ENCODE measurements at regions not wholly inside any gene's neighbourhood (a gene's known extent, or its start where the extent isn't known, plus 50 kb on each side); places are given as distances from the start of the nearest gene placed in this dataset.

DNA sequence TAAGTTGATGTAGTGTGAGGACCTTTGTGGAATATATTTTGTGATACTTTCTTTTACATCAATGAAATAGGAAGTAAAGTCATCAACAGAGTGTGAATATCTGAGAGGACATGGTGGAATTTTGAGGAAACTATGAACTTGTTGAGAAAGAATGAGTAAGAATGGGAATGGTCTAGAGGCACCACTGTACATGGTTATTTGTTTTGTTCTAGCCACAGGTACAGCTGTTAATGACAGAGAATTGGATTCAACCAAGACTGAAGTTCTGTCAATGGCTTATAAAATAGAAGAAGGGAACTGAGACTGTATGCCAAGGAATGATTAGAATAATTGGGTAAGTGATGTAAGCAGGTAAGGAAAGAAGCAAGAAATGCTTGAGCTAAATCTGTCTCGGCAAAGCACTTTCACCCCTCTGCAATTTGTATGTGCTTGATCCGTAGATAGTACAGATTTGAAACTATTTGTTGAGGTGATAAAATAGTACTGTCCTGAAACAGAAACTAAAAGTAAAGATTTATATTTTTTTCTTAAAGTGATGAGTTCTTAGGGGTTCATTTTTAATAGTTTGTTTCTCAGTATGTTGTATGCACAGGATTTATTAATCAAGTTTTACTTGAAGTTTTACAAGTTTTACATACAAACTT, 468.8 kb upstream of the SMC2 start:
- TF ChIP-seq TAF1 (IDR thresholded peaks at IDR 0.05; ENCODE audit: low read depth) (no peak), EP300 (IDR thresholded peaks at IDR 0.05; ENCODE audit: borderline replicate concordance) (no peak), RAD21 (IDR thresholded peaks at IDR 0.05; ENCODE audit: low read depth) (no peak), TEAD4 (IDR thresholded peaks at IDR 0.05) (no peak), CEBPB (IDR thresholded peaks at IDR 0.05) (no peak), TCF12 (IDR thresholded peaks at IDR 0.05; ENCODE audit: low read depth) (no peak), EGR1 (IDR thresholded peaks at IDR 0.05) (no peak), NFIC (IDR thresholded peaks at IDR 0.05) (no peak), YY1 (IDR thresholded peaks at IDR 0.05; ENCODE audit: low read depth) (no peak), FOXM1 (IDR thresholded peaks at IDR 0.05; ENCODE audit: borderline replicate concordance, low read depth) (no peak)
- TF ChIP-seq, protein P1, sequence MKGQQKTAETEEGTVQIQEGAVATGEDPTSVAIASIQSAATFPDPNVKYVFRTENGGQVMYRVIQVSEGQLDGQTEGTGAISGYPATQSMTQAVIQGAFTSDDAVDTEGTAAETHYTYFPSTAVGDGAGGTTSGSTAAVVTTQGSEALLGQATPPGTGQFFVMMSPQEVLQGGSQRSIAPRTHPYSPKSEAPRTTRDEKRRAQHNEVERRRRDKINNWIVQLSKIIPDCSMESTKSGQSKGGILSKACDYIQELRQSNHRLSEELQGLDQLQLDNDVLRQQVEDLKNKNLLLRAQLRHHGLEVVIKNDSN (IDR thresholded peaks at IDR 0.05) = no peak
- TF ChIP-seq, protein P2, sequence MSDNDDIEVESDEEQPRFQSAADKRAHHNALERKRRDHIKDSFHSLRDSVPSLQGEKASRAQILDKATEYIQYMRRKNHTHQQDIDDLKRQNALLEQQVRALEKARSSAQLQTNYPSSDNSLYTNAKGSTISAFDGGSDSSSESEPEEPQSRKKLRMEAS (IDR thresholded peaks at IDR 0.05) = no peak
- TF ChIP-seq, protein P3, sequence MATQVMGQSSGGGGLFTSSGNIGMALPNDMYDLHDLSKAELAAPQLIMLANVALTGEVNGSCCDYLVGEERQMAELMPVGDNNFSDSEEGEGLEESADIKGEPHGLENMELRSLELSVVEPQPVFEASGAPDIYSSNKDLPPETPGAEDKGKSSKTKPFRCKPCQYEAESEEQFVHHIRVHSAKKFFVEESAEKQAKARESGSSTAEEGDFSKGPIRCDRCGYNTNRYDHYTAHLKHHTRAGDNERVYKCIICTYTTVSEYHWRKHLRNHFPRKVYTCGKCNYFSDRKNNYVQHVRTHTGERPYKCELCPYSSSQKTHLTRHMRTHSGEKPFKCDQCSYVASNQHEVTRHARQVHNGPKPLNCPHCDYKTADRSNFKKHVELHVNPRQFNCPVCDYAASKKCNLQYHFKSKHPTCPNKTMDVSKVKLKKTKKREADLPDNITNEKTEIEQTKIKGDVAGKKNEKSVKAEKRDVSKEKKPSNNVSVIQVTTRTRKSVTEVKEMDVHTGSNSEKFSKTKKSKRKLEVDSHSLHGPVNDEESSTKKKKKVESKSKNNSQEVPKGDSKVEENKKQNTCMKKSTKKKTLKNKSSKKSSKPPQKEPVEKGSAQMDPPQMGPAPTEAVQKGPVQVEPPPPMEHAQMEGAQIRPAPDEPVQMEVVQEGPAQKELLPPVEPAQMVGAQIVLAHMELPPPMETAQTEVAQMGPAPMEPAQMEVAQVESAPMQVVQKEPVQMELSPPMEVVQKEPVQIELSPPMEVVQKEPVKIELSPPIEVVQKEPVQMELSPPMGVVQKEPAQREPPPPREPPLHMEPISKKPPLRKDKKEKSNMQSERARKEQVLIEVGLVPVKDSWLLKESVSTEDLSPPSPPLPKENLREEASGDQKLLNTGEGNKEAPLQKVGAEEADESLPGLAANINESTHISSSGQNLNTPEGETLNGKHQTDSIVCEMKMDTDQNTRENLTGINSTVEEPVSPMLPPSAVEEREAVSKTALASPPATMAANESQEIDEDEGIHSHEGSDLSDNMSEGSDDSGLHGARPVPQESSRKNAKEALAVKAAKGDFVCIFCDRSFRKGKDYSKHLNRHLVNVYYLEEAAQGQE (IDR thresholded peaks at IDR 0.05; ENCODE audit: low read depth) = no peak

DNA sequence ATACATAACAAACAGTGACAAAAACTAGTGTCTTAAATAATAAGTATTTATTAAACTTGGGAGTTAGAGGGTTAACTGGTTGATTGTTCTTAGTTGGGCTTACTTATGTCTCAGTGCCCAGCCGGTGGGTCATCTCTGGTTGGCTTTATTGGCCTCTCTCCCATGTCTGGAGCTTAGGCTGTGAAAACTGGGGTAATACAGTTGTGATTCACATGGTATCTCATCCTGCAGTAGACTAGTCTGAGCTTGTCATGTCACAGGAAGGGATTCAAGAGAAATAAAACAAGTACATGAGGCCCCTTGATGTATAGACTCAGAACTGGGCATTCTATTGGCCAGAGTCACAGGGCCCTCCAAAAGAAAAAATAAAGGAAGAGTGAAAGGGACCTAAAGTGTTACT, 466.4 kb upstream of the SMC2 start:
- TF ChIP-seq EGR1 (IDR thresholded peaks at IDR 0.05) (no peak), RAD21 (IDR thresholded peaks at IDR 0.05; ENCODE audit: low read depth) (no peak), NFIC (IDR thresholded peaks at IDR 0.05) (no peak), FOXM1 (IDR thresholded peaks at IDR 0.05; ENCODE audit: borderline replicate concordance, low read depth) (no peak), CREB1 (IDR thresholded peaks at IDR 0.05; ENCODE audit: low read depth) (no peak), ZBTB7A (IDR thresholded peaks at IDR 0.05; ENCODE audit: low read depth) (no peak), TCF12 (IDR thresholded peaks at IDR 0.05; ENCODE audit: low read depth) (no peak), YY1 (IDR thresholded peaks at IDR 0.05; ENCODE audit: low read depth) (no peak), TAF1 (IDR thresholded peaks at IDR 0.05; ENCODE audit: low read depth) (no peak), CEBPB (IDR thresholded peaks at IDR 0.05) (no peak), EP300 (IDR thresholded peaks at IDR 0.05; ENCODE audit: borderline replicate concordance) (no peak), TEAD4 (IDR thresholded peaks at IDR 0.05) (no peak)
- TF ChIP-seq, protein P1 (IDR thresholded peaks at IDR 0.05) = no peak
- TF ChIP-seq, protein P2 (IDR thresholded peaks at IDR 0.05) = no peak
- TF ChIP-seq, protein P3 (IDR thresholded peaks at IDR 0.05; ENCODE audit: low read depth) = no peak

DNA sequence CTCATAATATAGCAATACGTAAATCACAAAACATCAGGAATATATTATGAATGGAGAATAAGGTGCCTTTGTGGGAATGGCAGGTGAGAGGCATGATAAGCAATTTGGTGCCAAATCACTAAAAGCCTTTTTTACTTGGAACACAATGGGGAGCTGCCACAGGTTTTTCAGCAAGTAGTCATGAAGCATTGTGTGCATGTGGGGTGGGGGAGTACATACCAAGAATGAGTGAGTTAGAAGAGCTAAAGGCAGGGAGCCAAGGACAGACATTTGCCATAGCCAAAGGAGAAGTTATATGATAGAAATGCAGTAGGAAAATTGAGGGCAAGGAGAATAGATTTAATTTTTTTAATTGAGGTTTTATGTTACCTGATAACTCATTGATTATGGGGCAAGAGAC, 445.0 kb upstream of the SMC2 start:
- TF ChIP-seq CEBPB (IDR thresholded peaks at IDR 0.05) = no peak

DNA sequence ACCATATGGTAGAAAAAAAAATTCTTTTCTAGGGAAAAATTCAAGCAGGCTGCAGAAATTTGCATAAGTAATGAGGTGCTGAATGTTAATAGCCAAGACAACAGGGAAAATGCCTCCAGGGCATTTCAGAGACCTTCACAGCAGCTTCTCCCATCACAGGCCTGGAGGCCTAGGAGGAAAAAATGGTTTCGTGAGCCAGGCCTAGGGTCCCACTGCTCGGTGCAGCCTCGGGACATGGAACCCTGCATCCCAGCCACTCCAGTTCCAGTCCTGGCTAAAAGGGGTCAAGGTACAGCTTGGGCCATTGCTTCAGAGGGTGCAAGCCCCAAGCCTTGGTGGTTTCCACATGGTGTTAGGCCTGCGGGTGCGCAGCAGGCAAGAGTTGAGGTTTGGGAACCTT, 436.0 kb upstream of the SMC2 start:
- TF ChIP-seq RAD21 (IDR thresholded peaks at IDR 0.05; ENCODE audit: low read depth) (no peak), CEBPB (IDR thresholded peaks at IDR 0.05) (no peak), TEAD4 (IDR thresholded peaks at IDR 0.05) (no peak), ZBTB7A (IDR thresholded peaks at IDR 0.05; ENCODE audit: low read depth) (no peak), TCF12 (IDR thresholded peaks at IDR 0.05; ENCODE audit: low read depth) (no peak), EP300 (IDR thresholded peaks at IDR 0.05; ENCODE audit: borderline replicate concordance) (no peak), YY1 (IDR thresholded peaks at IDR 0.05; ENCODE audit: low read depth) (no peak), TAF1 (IDR thresholded peaks at IDR 0.05; ENCODE audit: low read depth) (no peak), NFIC (IDR thresholded peaks at IDR 0.05) (no peak)
- TF ChIP-seq, protein P3 (IDR thresholded peaks at IDR 0.05; ENCODE audit: low read depth) = no peak
- TF ChIP-seq, protein P1 (IDR thresholded peaks at IDR 0.05) = no peak
- TF ChIP-seq, protein P2 (IDR thresholded peaks at IDR 0.05) = no peak
